SK-N-SH (cell line): ENCODE measurements at regions not wholly inside any gene's neighbourhood (a gene's known extent, or its start where the extent isn't known, plus 50 kb on each side); places are given as distances from the start of the nearest gene placed in this dataset.
"Not testable (repeated sequence)": the region's sequence is repeated elsewhere in the genome, so short reads cannot be mapped to it uniquely, and the experiment has no call there.

Experiments
- CTCF ChIA-PET: fragments of 300-600, 350-600 bp; formaldehyde crosslinking; extraction: SDS; loops from one replicate; lab custom pipeline; 2021; lab: Yijun Ruan, JAX
- POLR2A ChIA-PET: fragments of 350-600 bp; sonication (Branson Sonifier 250); formaldehyde crosslinking; extraction: SDS; loops from one replicate; lab custom pipeline; 2020; ENCODE audit warnings: antibody characterized with exemption, inconsistent platforms; lab: Yijun Ruan, JAX
- DNase-seq: peaks from one replicate; pipeline ENCODE4 v3.0.0; 2012
- H2AFZ ChIP-seq: fragments of 200-600 bp; sonication (generic); 2 replicates; pipeline ENCODE4 v1.8.1; 2016; ENCODE audit warnings: antibody characterized with exemption, mild to moderate bottlenecking, low read depth
- H3F3A ChIP-seq: fragments of 200-600 bp; sonication (generic); replicated peaks from 2 replicates; pipeline ENCODE3; 2016; ENCODE audit warnings: antibody characterized with exemption, mild to moderate bottlenecking; ENCODE audit not compliant: insufficient read depth
- H3K27ac ChIP-seq, 2 experiments: fragments of 200-500 bp in 1 of 2; fragments of 200-600 bp in 1 of 2; sonication (Bioruptor generic) in 1 of 2; sonication (generic), shearing (Covaris generic) in 1 of 2; 2 replicates each; pipeline versions ENCODE4 v1.5.1 to v1.6.1; 2014 to 2016; ENCODE audit warnings: low read depth in 2 of 2, inconsistent platforms in 1 of 2, low read length in 1 of 2, mild to moderate bottlenecking in 1 of 2, mixed read lengths in 1 of 2
- H3K27me3 ChIP-seq: fragments of 200-600 bp; sonication (generic), shearing (Covaris generic); 2 replicates; pipeline ENCODE4 v1.6.1; 2016; ENCODE audit warnings: mixed run types; ENCODE audit not compliant: insufficient read depth
- H3K36me3 ChIP-seq, 2 experiments: fragments of 200-500 bp in 1 of 2; fragments of 200-600 bp in 1 of 2; sonication (Bioruptor generic) in 1 of 2; sonication (generic) in 1 of 2; replicated peaks in 1 of 2; 2 replicates each; pipeline versions ENCODE3 to v1.5.1; 2014 to 2016; ENCODE audit warnings: low read length in 1 of 2, mild to moderate bottlenecking in 1 of 2; ENCODE audit not compliant: insufficient read depth in 2 of 2, control insufficient read depth in 1 of 2
- H3K4me1 ChIP-seq, 2 experiments: fragments of 200-500 bp in 1 of 2; fragments of 200-600 bp in 1 of 2; sonication (Bioruptor generic) in 1 of 2; sonication (generic), shearing (Covaris generic) in 1 of 2; 2 replicates each; pipeline versions ENCODE4 v1.5.1 to v1.6.1; 2014 to 2016; ENCODE audit warnings: low read depth in 1 of 2, low read length in 1 of 2, mixed run types in 1 of 2; ENCODE audit not compliant: insufficient read depth in 2 of 2, control insufficient read depth in 1 of 2
- H3K4me2 ChIP-seq: fragments of 200-600 bp; sonication (generic), shearing (Covaris generic); 2 replicates; pipeline ENCODE4 v1.6.1; 2017; ENCODE audit warnings: mixed run types
- H3K4me3 ChIP-seq, 2 experiments: fragments of 200-500 bp in 1 of 2; fragments of 200-600 bp in 1 of 2; sonication (Bioruptor generic) in 1 of 2; sonication (generic), shearing (Covaris generic) in 1 of 2; 2 replicates each; pipeline versions ENCODE4 v1.5.1 to v1.8.1; 2014 to 2016; ENCODE audit warnings: low read depth in 2 of 2, inconsistent platforms in 1 of 2, low read length in 1 of 2, mild to moderate bottlenecking in 1 of 2, mixed read lengths in 1 of 2, moderate library complexity in 1 of 2
- H3K79me2 ChIP-seq: fragments of 200-600 bp; sonication (generic); 2 replicates; pipeline ENCODE4 v1.8.1; 2017; ENCODE audit warnings: mild to moderate bottlenecking; ENCODE audit not compliant: insufficient read depth
- H3K9ac ChIP-seq: fragments of 200-600 bp; sonication (generic); 2 replicates; pipeline ENCODE4 v1.6.1; 2017; ENCODE audit warnings: mixed run types
- H3K9me2 ChIP-seq: fragments of 200-600 bp; sonication (generic); 2 replicates; pipeline ENCODE4 v1.6.1; 2017; ENCODE audit warnings: mixed run types
- H3K9me3 ChIP-seq: fragments of 200-600 bp; sonication (generic); 2 replicates; pipeline ENCODE4 v1.6.1; 2017; ENCODE audit warnings: mixed run types, mild to moderate bottlenecking, moderate library complexity
- H4K20me1 ChIP-seq: fragments of 200-600 bp; sonication (generic); 2 replicates; pipeline ENCODE4 v1.6.1; 2017; ENCODE audit warnings: mild to moderate bottlenecking, mixed run types; ENCODE audit not compliant: insufficient read depth
- FOSL2 ChIP-seq: IDR thresholded peaks from 2 replicates; pipeline ENCODE4 v1.4.0; 2012; ENCODE audit warnings: low read depth, mild to moderate bottlenecking, moderate library complexity, borderline replicate concordance
- FOXJ3 ChIP-seq: sonication (generic); formaldehyde crosslinking; IDR thresholded peaks from 2 replicates; pipeline ENCODE4 v1.5.1; 2020; ENCODE audit warnings: mild to moderate bottlenecking, missing genetic modification reagents
- GABPA ChIP-seq: IDR thresholded peaks from 2 replicates; pipeline ENCODE4 v1.4.0; 2012; ENCODE audit warnings: low read depth, mild to moderate bottlenecking
- MEF2A ChIP-seq: IDR thresholded peaks from 2 replicates; pipeline ENCODE4 v1.4.0; 2012; ENCODE audit warnings: low read depth, borderline replicate concordance
- TCF12 ChIP-seq: IDR thresholded peaks from 2 replicates; pipeline ENCODE4 v1.4.0; 2012
- YY1 ChIP-seq: IDR thresholded peaks from 2 replicates; pipeline ENCODE4 v1.4.0; 2012; ENCODE audit warnings: low read depth, mild to moderate bottlenecking
- WGBS: methylation state at CpG from one replicate; pipeline ENCODE4 v1.1.6; 2017; ENCODE audit warnings: low lambda C conversion rate; 5-methylcytosine and 5-hydroxymethylcytosine counted together
- TF ChIP-seq, protein P1 (sequence below): fragments of 150-350 bp; IDR thresholded peaks from 2 replicates; pipeline ENCODE4 v1.6.1; 2017; ENCODE audit warnings: antibody characterized with exemption, low read length, low read depth, borderline replicate concordance
- TF ChIP-seq, protein P2 (sequence below): IDR thresholded peaks from 2 replicates; pipeline ENCODE4 v1.4.0; 2012; ENCODE audit warnings: low read depth, borderline replicate concordance
- TF ChIP-seq, protein P3 (sequence below): IDR thresholded peaks from 2 replicates; pipeline ENCODE4 v1.6.1; 2012; ENCODE audit warnings: mild to moderate bottlenecking, low read depth, low read length, moderate library complexity

DNA sequence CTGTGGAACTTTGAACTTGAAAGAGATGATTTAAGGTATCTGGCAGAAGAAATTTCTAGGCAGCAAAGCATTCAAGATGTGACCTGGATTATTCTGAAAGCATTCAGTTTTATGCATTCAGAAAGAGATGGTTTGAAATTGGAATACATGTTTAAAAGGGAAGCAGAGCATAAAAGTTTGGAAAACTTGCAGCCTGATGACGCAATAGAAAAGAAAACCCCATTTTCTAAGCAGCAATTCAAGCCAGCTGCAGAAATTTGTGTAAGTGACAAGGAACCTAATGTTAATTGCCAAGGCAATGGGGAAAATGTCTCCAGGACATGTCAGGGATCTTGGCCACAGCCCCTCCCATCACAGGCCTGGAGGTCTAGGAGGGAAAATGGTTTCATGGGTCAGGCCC lies 354.0 kb downstream of the ZNF326 start:
- Histone ChIP-seq H3K4me2 (no peak overlapping the region), H3K36me3 (no peaks in the 10 kb centered on the region), H4K20me1 (no peaks in the 10 kb centered on the region), H3K4me3 (no peak overlapping the region), H3K27me3 (no peaks in the 10 kb centered on the region), H3K9ac (no peak overlapping the region), H3K27ac (no peak overlapping the region), H3K9me2 (no peaks in the 10 kb centered on the region), H3K79me2 (no peaks in the 10 kb centered on the region), H3F3A (no peaks in the 10 kb centered on the region), H2AFZ (no peak overlapping the region), H3K4me1 (no peaks in the 10 kb centered on the region), H3K9me3 (no peaks in the 10 kb centered on the region)
- POLR2A ChIA-PET = no interaction called here
- WGBS = 8% methylated on average over 1 of the region's 1 CpG
- CTCF ChIA-PET = no interaction called here
- TF ChIP-seq MEF2A = no peak
- TF ChIP-seq YY1 = no peak
- no peak for TF ChIP-seq FOSL2
- DNase-seq = no peak

DNA sequence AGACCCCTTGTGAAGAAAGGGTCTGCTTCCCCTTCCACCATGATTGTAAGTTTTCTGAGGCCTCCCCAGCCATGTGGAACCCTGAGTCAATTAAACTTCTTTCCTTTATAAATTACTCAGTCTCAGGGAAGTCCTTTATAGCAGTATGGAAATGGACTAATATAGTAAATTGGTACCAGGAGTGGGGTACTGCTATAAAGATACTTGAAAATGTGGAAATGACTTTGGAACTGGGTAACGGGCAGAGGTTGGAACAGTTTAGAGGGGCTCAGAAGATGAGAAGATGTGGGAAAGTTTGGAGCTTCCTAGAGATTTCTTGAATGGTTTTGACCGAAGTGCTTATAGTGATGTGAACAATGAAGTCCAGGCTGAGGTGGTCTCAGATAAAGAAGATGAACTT lies 353.5 kb downstream of the ZNF326 start:
- not testable (repeated sequence) for H3K4me3 ChIP-seq

DNA sequence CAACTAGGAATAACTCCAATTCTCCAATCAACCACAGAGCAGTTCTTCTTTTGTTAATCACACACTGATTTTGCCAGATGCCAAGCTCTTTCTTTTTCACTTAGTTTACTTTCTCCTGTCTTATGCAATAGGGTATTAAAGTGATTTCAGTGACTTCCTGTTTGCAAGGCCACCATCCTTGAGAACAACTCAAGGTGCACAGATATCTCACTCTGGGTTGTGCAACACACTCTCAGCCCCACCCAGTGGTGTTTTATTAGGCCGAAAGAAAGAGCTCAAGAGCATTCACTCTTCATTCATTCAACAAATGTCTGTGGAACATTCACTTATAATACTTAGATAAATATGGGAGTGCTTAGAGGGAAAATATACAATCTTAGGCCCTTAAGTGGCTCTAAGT lies 352.5 kb downstream of the ZNF326 start:
- no peak overlapping the region for H2AFZ ChIP-seq
- no peak overlapping the region for H3K4me2 ChIP-seq
- H3K9me2 ChIP-seq = no peaks in the 10 kb centered on the region
- 16% methylated on average over 1 of the region's 1 CpG for WGBS
- no peak overlapping the region for H3K9ac ChIP-seq
- TF ChIP-seq, protein P1, sequence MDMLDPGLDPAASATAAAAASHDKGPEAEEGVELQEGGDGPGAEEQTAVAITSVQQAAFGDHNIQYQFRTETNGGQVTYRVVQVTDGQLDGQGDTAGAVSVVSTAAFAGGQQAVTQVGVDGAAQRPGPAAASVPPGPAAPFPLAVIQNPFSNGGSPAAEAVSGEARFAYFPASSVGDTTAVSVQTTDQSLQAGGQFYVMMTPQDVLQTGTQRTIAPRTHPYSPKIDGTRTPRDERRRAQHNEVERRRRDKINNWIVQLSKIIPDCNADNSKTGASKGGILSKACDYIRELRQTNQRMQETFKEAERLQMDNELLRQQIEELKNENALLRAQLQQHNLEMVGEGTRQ = no peak
- TF ChIP-seq, protein P2, sequence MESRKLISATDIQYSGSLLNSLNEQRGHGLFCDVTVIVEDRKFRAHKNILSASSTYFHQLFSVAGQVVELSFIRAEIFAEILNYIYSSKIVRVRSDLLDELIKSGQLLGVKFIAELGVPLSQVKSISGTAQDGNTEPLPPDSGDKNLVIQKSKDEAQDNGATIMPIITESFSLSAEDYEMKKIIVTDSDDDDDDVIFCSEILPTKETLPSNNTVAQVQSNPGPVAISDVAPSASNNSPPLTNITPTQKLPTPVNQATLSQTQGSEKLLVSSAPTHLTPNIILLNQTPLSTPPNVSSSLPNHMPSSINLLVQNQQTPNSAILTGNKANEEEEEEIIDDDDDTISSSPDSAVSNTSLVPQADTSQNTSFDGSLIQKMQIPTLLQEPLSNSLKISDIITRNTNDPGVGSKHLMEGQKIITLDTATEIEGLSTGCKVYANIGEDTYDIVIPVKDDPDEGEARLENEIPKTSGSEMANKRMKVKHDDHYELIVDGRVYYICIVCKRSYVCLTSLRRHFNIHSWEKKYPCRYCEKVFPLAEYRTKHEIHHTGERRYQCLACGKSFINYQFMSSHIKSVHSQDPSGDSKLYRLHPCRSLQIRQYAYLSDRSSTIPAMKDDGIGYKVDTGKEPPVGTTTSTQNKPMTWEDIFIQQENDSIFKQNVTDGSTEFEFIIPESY = no peak
- TF ChIP-seq, protein P3, sequence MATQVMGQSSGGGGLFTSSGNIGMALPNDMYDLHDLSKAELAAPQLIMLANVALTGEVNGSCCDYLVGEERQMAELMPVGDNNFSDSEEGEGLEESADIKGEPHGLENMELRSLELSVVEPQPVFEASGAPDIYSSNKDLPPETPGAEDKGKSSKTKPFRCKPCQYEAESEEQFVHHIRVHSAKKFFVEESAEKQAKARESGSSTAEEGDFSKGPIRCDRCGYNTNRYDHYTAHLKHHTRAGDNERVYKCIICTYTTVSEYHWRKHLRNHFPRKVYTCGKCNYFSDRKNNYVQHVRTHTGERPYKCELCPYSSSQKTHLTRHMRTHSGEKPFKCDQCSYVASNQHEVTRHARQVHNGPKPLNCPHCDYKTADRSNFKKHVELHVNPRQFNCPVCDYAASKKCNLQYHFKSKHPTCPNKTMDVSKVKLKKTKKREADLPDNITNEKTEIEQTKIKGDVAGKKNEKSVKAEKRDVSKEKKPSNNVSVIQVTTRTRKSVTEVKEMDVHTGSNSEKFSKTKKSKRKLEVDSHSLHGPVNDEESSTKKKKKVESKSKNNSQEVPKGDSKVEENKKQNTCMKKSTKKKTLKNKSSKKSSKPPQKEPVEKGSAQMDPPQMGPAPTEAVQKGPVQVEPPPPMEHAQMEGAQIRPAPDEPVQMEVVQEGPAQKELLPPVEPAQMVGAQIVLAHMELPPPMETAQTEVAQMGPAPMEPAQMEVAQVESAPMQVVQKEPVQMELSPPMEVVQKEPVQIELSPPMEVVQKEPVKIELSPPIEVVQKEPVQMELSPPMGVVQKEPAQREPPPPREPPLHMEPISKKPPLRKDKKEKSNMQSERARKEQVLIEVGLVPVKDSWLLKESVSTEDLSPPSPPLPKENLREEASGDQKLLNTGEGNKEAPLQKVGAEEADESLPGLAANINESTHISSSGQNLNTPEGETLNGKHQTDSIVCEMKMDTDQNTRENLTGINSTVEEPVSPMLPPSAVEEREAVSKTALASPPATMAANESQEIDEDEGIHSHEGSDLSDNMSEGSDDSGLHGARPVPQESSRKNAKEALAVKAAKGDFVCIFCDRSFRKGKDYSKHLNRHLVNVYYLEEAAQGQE = no peak
- TF ChIP-seq GABPA = no peak
- TF ChIP-seq FOSL2 = no peak
- TF ChIP-seq FOXJ3 = no peak
- no peak for TF ChIP-seq TCF12
- no peaks in the 10 kb centered on the region for H3K79me2 ChIP-seq
- H3K36me3 ChIP-seq = no peaks in the 10 kb centered on the region
- H4K20me1 ChIP-seq = no peaks in the 10 kb centered on the region
- H3F3A ChIP-seq = no peaks in the 10 kb centered on the region
- H3K27ac ChIP-seq = no peak overlapping the region
- ChIA-PET CTCF (no interaction called here), POLR2A (no interaction called here)
- no peak for DNase-seq
- no peak overlapping the region for H3K4me3 ChIP-seq
- no peaks in the 10 kb centered on the region for H3K4me1 ChIP-seq
- no peaks in the 10 kb centered on the region for H3K9me3 ChIP-seq
- H3K27me3 ChIP-seq = no peaks in the 10 kb centered on the region

More for the DNA sequence above, 353.5 kb downstream of the ZNF326 start:
- H4K20me1 ChIP-seq, H3F3A ChIP-seq, DNase-seq, H2AFZ ChIP-seq, POLR2A ChIA-PET, H3K36me3 ChIP-seq, H3K9me2 ChIP-seq, H3K27ac ChIP-seq, H3K9me3 ChIP-seq, H3K27me3 ChIP-seq, H3K9ac ChIP-seq, H3K4me1 ChIP-seq, H3K4me2 ChIP-seq, CTCF ChIA-PET, H3K79me2 ChIP-seq: not testable (repeated sequence)
- 13% methylated on average over 2 of the region's 2 CpGs for WGBS
